CD14-positive monocyte (primary cell): ENCODE measurements at regions not wholly inside any gene's neighbourhood (a gene's known extent, or its start where the extent isn't known, plus 50 kb on each side); places are given as distances from the start of the nearest gene placed in this dataset.

Source experiments
- DNase-seq, 3 donors: peaks; one replicate each; pipeline ENCODE4 v3.0.0-alpha.2; 2011 to 2022
- H2AFZ ChIP-seq: 2 replicates; pipeline ENCODE4 v1.6.0; 2012; ENCODE audit warnings: mild to moderate bottlenecking, low read depth, low read length, inconsistent platforms; ENCODE audit not compliant: insufficient read depth, poor library complexity, severe bottlenecking
- H3K27ac ChIP-seq, 2 donors: 1 replicate in 1 of 2; 2 replicates in 1 of 2; pipeline ENCODE4 v1.5.1; 2012 to 2013; ENCODE audit warnings: low read length in 2 of 2, control low read depth in 1 of 2, inconsistent platforms in 1 of 2, low read depth in 1 of 2, mild to moderate bottlenecking in 1 of 2
- H3K27me3 ChIP-seq, 2 donors: one replicate each; pipeline versions ENCODE4 v1.6.0 to v1.6.1; 2011 to 2013; ENCODE audit warnings: low read length in 2 of 2; ENCODE audit not compliant: control insufficient read depth in 2 of 2, insufficient read depth in 2 of 2
- H3K36me3 ChIP-seq, 2 donors: replicated peaks in 1 of 2; 1 replicate in 1 of 2; 2 replicates in 1 of 2; pipeline versions ENCODE4 v1.5.1 to v1.6.1; 2012 to 2013; ENCODE audit warnings: low read length in 2 of 2, control low read depth in 1 of 2, inconsistent platforms in 1 of 2, mild to moderate bottlenecking in 1 of 2; ENCODE audit not compliant: insufficient read depth in 2 of 2, control insufficient read depth in 1 of 2
- H3K4me1 ChIP-seq, 2 donors: 1 replicate in 1 of 2; 2 replicates in 1 of 2; pipeline versions ENCODE4 v1.5.1 to v1.6.1; 2012 to 2013; ENCODE audit warnings: low read length in 2 of 2, control low read depth in 1 of 2, inconsistent platforms in 1 of 2, mild to moderate bottlenecking in 1 of 2, moderate library complexity in 1 of 2; ENCODE audit not compliant: insufficient read depth in 2 of 2, control insufficient read depth in 1 of 2
- H3K4me2 ChIP-seq: replicated peaks from 2 replicates; pipeline ENCODE3; 2012; ENCODE audit warnings: low read length, moderate library complexity, mild to moderate bottlenecking; ENCODE audit not compliant: poor library complexity, severe bottlenecking; ENCODE audit errors: extremely low read depth
- H3K4me3 ChIP-seq, 3 experiments: fragments of 200-600 bp in 1 of 3; sonication (generic) in 1 of 3; replicated peaks in 1 of 3; 1 replicate in 2 of 3; 2 replicates in 1 of 3; pipeline ENCODE4 v1.5.1; 2011 to 2013; ENCODE audit warnings: low read length in 3 of 3, mild to moderate bottlenecking in 3 of 3, control low read depth in 2 of 3, low read depth in 2 of 3, inconsistent platforms in 1 of 3, moderate library complexity in 1 of 3
- H3K79me2 ChIP-seq: 2 replicates; pipeline ENCODE4 v1.6.0; 2012; ENCODE audit warnings: mild to moderate bottlenecking, control low read depth, inconsistent platforms, low read length, moderate library complexity; ENCODE audit not compliant: insufficient read depth
- H3K9ac ChIP-seq: 2 replicates; pipeline ENCODE4 v1.6.0; 2017; ENCODE audit warnings: low read length, mild to moderate bottlenecking; ENCODE audit not compliant: insufficient read depth, poor library complexity, severe bottlenecking
- H3K9me3 ChIP-seq, 2 donors: replicated peaks in 1 of 2; 1 replicate in 1 of 2; 2 replicates in 1 of 2; pipeline versions ENCODE4 v1.5.1 to v1.6.1; 2012 to 2013; ENCODE audit warnings: low read length in 2 of 2, control low read depth in 1 of 2; ENCODE audit not compliant: control insufficient read depth in 1 of 2, insufficient read depth in 1 of 2
- H4K20me1 ChIP-seq: 2 replicates; pipeline ENCODE4 v1.6.0; 2012; ENCODE audit warnings: mild to moderate bottlenecking, low read length, control low read depth, moderate library complexity; ENCODE audit not compliant: insufficient read depth
- H3K27ac Mint-ChIP-seq, 7 donors: one replicate each; pipeline ENCODE4 v1.8.0; 2020; ENCODE audit warnings: mild to moderate bottlenecking in 7 of 7, mixed read lengths in 7 of 7, moderate library complexity in 6 of 7, inconsistent platforms in 2 of 7
- H3K27me3 Mint-ChIP-seq, 3 donors: one replicate each; pipeline ENCODE4 v1.8.0; 2021 to 2022; ENCODE audit warnings: low read depth in 3 of 3, mild to moderate bottlenecking in 3 of 3, mixed read lengths in 3 of 3, moderate library complexity in 3 of 3, inconsistent platforms in 1 of 3
- H3K36me3 Mint-ChIP-seq, 2 donors: one replicate each; pipeline ENCODE4 v1.8.0; 2020; ENCODE audit warnings: mixed read lengths in 2 of 2, inconsistent platforms in 1 of 2, mild to moderate bottlenecking in 1 of 2
- H3K4me1 Mint-ChIP-seq: one replicate; pipeline ENCODE4 v1.8.0; 2020; ENCODE audit warnings: mild to moderate bottlenecking, mixed read lengths
- H3K4me3 Mint-ChIP-seq, 2 donors: one replicate each; pipeline ENCODE4 v1.8.0; 2020; ENCODE audit warnings: mild to moderate bottlenecking in 2 of 2, mixed read lengths in 2 of 2, moderate library complexity in 1 of 2
- H3K9me3 Mint-ChIP-seq, 7 donors: one replicate each; pipeline ENCODE4 v1.8.0; 2020 to 2022; ENCODE audit warnings: mixed read lengths in 7 of 7, mild to moderate bottlenecking in 6 of 7, moderate library complexity in 6 of 7, inconsistent platforms in 2 of 7
- WGBS: methylation state at CpG from one replicate; pipeline ENCODE4 v1.1.5; 2013; ENCODE audit warnings: missing lambda C conversion rate; ENCODE audit not compliant: insufficient coverage; 5-methylcytosine and 5-hydroxymethylcytosine counted together
- intact Hi-C, 2 donors: fragments of 100-400 bp; cut with micrococcal nuclease; formaldehyde crosslinking; loops; one replicate each; pipeline versions ENCODE4 v1.15.0 to v1.15.1; 2023
- TF ChIP-seq, protein P1 (sequence below): fragments of 200-600 bp; IDR thresholded peaks from one replicate; pipeline ENCODE4 v1.8.0; 2022; ENCODE audit warnings: antibody characterized with exemption, mild to moderate bottlenecking

DNA sequence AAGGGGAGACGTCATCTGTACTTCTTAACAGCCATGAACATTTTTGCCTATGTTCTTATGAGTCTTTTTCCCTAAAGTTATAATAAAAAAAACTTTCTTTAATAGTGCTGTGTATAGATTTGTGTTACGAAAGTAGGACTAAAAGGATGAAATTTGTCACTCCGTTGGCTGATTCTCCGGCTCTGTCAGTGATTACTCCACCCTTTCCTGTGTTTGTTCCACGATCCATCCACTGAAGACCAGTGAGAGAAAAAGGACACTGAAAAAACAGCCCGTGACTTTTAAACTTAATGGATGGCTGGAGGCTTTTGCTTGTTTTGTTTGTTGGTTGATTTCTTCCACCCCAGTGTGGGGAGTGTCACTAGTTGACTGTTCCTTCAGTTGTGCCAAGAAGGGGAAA is 232.0 kb upstream of the NOX3 start:
- H3K27me3 ChIP-seq: no peaks in the 10 kb centered on the region
- intact Hi-C loops: no loop called here
- no peak overlapping the region for H3K4me3 ChIP-seq
- Mint-ChIP-seq H3K36me3 (no peaks in the 10 kb centered on the region), H3K9me3 (peaks cover 0 to 4% (median 3%) of the 10 kb centered on the region in 7 donors), H3K27ac (no peak overlapping the region), H3K27me3 (peaks cover 0 to 1% (median 0%) of the 10 kb centered on the region in 3 donors), H3K4me3 (no peak overlapping the region), H3K4me1 (no peaks in the 10 kb centered on the region)
- no peak overlapping the region for H2AFZ ChIP-seq
- H3K4me1 ChIP-seq: no peaks in the 10 kb centered on the region
- H4K20me1 ChIP-seq: no peaks in the 10 kb centered on the region
- 100% methylated on average over 2 of the region's 6 CpGs for WGBS
- no peak overlapping the region for H3K9ac ChIP-seq
- H3K36me3 ChIP-seq: no peaks in the 10 kb centered on the region
- no peak for DNase-seq
- no peaks in the 10 kb centered on the region for H3K79me2 ChIP-seq
- H3K27ac ChIP-seq: no peak overlapping the region
- H3K9me3 ChIP-seq: no peaks in the 10 kb centered on the region
- H3K4me2 ChIP-seq: no peak overlapping the region
- TF ChIP-seq, protein P1, sequence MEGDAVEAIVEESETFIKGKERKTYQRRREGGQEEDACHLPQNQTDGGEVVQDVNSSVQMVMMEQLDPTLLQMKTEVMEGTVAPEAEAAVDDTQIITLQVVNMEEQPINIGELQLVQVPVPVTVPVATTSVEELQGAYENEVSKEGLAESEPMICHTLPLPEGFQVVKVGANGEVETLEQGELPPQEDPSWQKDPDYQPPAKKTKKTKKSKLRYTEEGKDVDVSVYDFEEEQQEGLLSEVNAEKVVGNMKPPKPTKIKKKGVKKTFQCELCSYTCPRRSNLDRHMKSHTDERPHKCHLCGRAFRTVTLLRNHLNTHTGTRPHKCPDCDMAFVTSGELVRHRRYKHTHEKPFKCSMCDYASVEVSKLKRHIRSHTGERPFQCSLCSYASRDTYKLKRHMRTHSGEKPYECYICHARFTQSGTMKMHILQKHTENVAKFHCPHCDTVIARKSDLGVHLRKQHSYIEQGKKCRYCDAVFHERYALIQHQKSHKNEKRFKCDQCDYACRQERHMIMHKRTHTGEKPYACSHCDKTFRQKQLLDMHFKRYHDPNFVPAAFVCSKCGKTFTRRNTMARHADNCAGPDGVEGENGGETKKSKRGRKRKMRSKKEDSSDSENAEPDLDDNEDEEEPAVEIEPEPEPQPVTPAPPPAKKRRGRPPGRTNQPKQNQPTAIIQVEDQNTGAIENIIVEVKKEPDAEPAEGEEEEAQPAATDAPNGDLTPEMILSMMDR: no peak

DNA sequence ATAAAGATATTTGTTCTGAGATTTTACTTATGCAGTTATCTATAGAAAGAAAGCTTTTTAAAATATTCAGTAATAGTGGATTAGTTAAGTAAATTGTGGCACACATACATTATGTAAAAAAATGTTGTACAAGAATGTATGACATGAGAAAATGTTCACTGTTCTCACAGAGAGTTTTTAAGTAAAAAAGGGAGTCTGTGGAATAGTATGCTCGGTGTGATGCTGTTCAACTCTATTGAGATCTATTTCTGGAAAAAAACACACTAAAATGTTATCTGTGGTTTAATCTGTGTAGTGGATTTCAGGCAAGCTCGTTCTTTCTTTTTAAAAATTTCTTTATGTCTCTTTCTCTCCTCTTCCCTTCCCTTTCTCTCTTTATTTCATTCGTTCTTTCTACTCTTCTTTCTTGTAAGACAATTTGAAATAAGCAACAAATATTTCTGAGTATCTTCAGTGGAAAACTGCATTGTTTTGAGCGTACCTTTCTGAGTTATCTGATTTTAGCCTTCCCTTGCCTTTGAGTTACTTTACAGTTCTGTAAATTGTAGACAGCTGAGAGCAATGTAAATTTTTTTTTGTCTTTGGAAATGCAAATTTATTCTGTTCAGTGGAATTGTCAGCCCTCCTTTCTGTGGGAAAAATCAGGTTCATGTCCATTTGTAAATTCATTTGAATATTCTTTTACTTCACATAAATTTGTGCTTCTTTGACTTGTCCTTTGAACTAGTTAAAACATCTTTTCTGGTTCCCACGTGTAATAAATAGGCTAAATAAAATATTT is 229.0 kb upstream of the NOX3 start:
- DNase-seq: no peak
- H3K4me3 ChIP-seq: no peak overlapping the region
- H3K27me3 ChIP-seq: no peaks in the 10 kb centered on the region
- no peak overlapping the region for H3K4me3 Mint-ChIP-seq
- TF ChIP-seq, protein P1: no peak
- H3K4me1 Mint-ChIP-seq: no peaks in the 10 kb centered on the region
- H3K27ac ChIP-seq: no peak overlapping the region
- H3K9me3 ChIP-seq: no peaks in the 10 kb centered on the region
- no peaks in the 10 kb centered on the region for H4K20me1 ChIP-seq
- H3K4me2 ChIP-seq: no peak overlapping the region
- H3K4me1 ChIP-seq: no peaks in the 10 kb centered on the region
- intact Hi-C loops: no loop called here
- H3K79me2 ChIP-seq: no peaks in the 10 kb centered on the region
- H3K27me3 Mint-ChIP-seq: no peaks in the 10 kb centered on the region
- whole genome bisulfite sequencing: no CpG with 5 or more reads among the region's 5 CpGs
- H3K9ac ChIP-seq: no peak overlapping the region
- H2AFZ ChIP-seq: no peak overlapping the region
- H3K27ac Mint-ChIP-seq: no peak overlapping the region
- H3K36me3 Mint-ChIP-seq: no peaks in the 10 kb centered on the region
- no peaks in the 10 kb centered on the region for H3K36me3 ChIP-seq
- peaks cover 0 to 3% (median 0%) of the 10 kb centered on the region in 7 donors for H3K9me3 Mint-ChIP-seq
